ENCODE measurements at regions not wholly inside any gene's neighbourhood (a gene's known extent, or its start where the extent isn't known, plus 50 kb on each side); places are given as distances from the start of the nearest gene placed in this dataset.

GRCh38 chr15:47179988-47180387 is 537.3 kb upstream of the SEMA6D start:
- TF ChIP-seq, protein P1, sequence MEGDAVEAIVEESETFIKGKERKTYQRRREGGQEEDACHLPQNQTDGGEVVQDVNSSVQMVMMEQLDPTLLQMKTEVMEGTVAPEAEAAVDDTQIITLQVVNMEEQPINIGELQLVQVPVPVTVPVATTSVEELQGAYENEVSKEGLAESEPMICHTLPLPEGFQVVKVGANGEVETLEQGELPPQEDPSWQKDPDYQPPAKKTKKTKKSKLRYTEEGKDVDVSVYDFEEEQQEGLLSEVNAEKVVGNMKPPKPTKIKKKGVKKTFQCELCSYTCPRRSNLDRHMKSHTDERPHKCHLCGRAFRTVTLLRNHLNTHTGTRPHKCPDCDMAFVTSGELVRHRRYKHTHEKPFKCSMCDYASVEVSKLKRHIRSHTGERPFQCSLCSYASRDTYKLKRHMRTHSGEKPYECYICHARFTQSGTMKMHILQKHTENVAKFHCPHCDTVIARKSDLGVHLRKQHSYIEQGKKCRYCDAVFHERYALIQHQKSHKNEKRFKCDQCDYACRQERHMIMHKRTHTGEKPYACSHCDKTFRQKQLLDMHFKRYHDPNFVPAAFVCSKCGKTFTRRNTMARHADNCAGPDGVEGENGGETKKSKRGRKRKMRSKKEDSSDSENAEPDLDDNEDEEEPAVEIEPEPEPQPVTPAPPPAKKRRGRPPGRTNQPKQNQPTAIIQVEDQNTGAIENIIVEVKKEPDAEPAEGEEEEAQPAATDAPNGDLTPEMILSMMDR (IDR thresholded peaks at IDR 0.05; ENCODE audit: insufficient read depth, low read depth, low read length), result no peak
- TF ChIP-seq EZH2 (IDR thresholded peaks at IDR 0.05; ENCODE audit: insufficient read depth, low read length), result no peak

Data from astrocyte (in vitro differentiated cells and primary cell).